SK-N-SH (cell line): ENCODE measurements at regions not wholly inside any gene's neighbourhood (a gene's known extent, or its start where the extent isn't known, plus 50 kb on each side); places are given as distances from the start of the nearest gene placed in this dataset.

Experiments used
- CTCF ChIA-PET: fragments of 300-600, 350-600 bp; formaldehyde crosslinking; extraction: SDS; loops from one replicate; lab custom pipeline; 2021; lab: Yijun Ruan, JAX
- POLR2A ChIA-PET: fragments of 350-600 bp; sonication (Branson Sonifier 250); formaldehyde crosslinking; extraction: SDS; loops from one replicate; lab custom pipeline; 2020; ENCODE audit warnings: antibody characterized with exemption, inconsistent platforms; lab: Yijun Ruan, JAX
- DNase-seq: peaks from one replicate; pipeline ENCODE4 v3.0.0; 2012
- H2AFZ ChIP-seq: fragments of 200-600 bp; sonication (generic); 2 replicates; pipeline ENCODE4 v1.8.1; 2016; ENCODE audit warnings: antibody characterized with exemption, mild to moderate bottlenecking, low read depth
- H3F3A ChIP-seq: fragments of 200-600 bp; sonication (generic); replicated peaks from 2 replicates; pipeline ENCODE3; 2016; ENCODE audit warnings: antibody characterized with exemption, mild to moderate bottlenecking; ENCODE audit not compliant: insufficient read depth
- H3K27ac ChIP-seq, 2 experiments: fragments of 200-500 bp in 1 of 2; fragments of 200-600 bp in 1 of 2; sonication (Bioruptor generic) in 1 of 2; sonication (generic), shearing (Covaris generic) in 1 of 2; 2 replicates each; pipeline versions ENCODE4 v1.5.1 to v1.6.1; 2014 to 2016; ENCODE audit warnings: low read depth in 2 of 2, inconsistent platforms in 1 of 2, low read length in 1 of 2, mild to moderate bottlenecking in 1 of 2, mixed read lengths in 1 of 2
- H3K27me3 ChIP-seq: fragments of 200-600 bp; sonication (generic), shearing (Covaris generic); 2 replicates; pipeline ENCODE4 v1.6.1; 2016; ENCODE audit warnings: mixed run types; ENCODE audit not compliant: insufficient read depth
- H3K36me3 ChIP-seq, 2 experiments: fragments of 200-500 bp in 1 of 2; fragments of 200-600 bp in 1 of 2; sonication (Bioruptor generic) in 1 of 2; sonication (generic) in 1 of 2; replicated peaks in 1 of 2; 2 replicates each; pipeline versions ENCODE3 to v1.5.1; 2014 to 2016; ENCODE audit warnings: low read length in 1 of 2, mild to moderate bottlenecking in 1 of 2; ENCODE audit not compliant: insufficient read depth in 2 of 2, control insufficient read depth in 1 of 2
- H3K4me1 ChIP-seq, 2 experiments: fragments of 200-500 bp in 1 of 2; fragments of 200-600 bp in 1 of 2; sonication (Bioruptor generic) in 1 of 2; sonication (generic), shearing (Covaris generic) in 1 of 2; 2 replicates each; pipeline versions ENCODE4 v1.5.1 to v1.6.1; 2014 to 2016; ENCODE audit warnings: low read depth in 1 of 2, low read length in 1 of 2, mixed run types in 1 of 2; ENCODE audit not compliant: insufficient read depth in 2 of 2, control insufficient read depth in 1 of 2
- H3K4me2 ChIP-seq: fragments of 200-600 bp; sonication (generic), shearing (Covaris generic); 2 replicates; pipeline ENCODE4 v1.6.1; 2017; ENCODE audit warnings: mixed run types
- H3K4me3 ChIP-seq, 2 experiments: fragments of 200-500 bp in 1 of 2; fragments of 200-600 bp in 1 of 2; sonication (Bioruptor generic) in 1 of 2; sonication (generic), shearing (Covaris generic) in 1 of 2; 2 replicates each; pipeline versions ENCODE4 v1.5.1 to v1.8.1; 2014 to 2016; ENCODE audit warnings: low read depth in 2 of 2, inconsistent platforms in 1 of 2, low read length in 1 of 2, mild to moderate bottlenecking in 1 of 2, mixed read lengths in 1 of 2, moderate library complexity in 1 of 2
- H3K79me2 ChIP-seq: fragments of 200-600 bp; sonication (generic); 2 replicates; pipeline ENCODE4 v1.8.1; 2017; ENCODE audit warnings: mild to moderate bottlenecking; ENCODE audit not compliant: insufficient read depth
- H3K9ac ChIP-seq: fragments of 200-600 bp; sonication (generic); 2 replicates; pipeline ENCODE4 v1.6.1; 2017; ENCODE audit warnings: mixed run types
- H3K9me2 ChIP-seq: fragments of 200-600 bp; sonication (generic); 2 replicates; pipeline ENCODE4 v1.6.1; 2017; ENCODE audit warnings: mixed run types
- H3K9me3 ChIP-seq: fragments of 200-600 bp; sonication (generic); 2 replicates; pipeline ENCODE4 v1.6.1; 2017; ENCODE audit warnings: mixed run types, mild to moderate bottlenecking, moderate library complexity
- H4K20me1 ChIP-seq: fragments of 200-600 bp; sonication (generic); 2 replicates; pipeline ENCODE4 v1.6.1; 2017; ENCODE audit warnings: mild to moderate bottlenecking, mixed run types; ENCODE audit not compliant: insufficient read depth
- CHD2 ChIP-seq: fragments of 150-350 bp; IDR thresholded peaks from 2 replicates; pipeline ENCODE4 v1.6.1; 2018; ENCODE audit warnings: low read length; ENCODE audit not compliant: partially characterized antibody
- EP300 ChIP-seq, 2 experiments: IDR thresholded peaks; 2 replicates each; pipeline versions ENCODE4 v1.4.0 to v1.6.1; 2012; ENCODE audit warnings: borderline replicate concordance in 1 of 2, low read depth in 1 of 2, low read length in 1 of 2
- EZH2phosphoT487 ChIP-seq: fragments of 200-600 bp; sonication (generic); IDR thresholded peaks from 2 replicates; pipeline ENCODE4 v1.6.1; 2017; ENCODE audit warnings: low read depth, mixed run types, mild to moderate bottlenecking, antibody characterized with exemption, moderate library complexity, borderline replicate concordance
- FOSL2 ChIP-seq: IDR thresholded peaks from 2 replicates; pipeline ENCODE4 v1.4.0; 2012; ENCODE audit warnings: low read depth, mild to moderate bottlenecking, moderate library complexity, borderline replicate concordance
- FOXJ3 ChIP-seq: sonication (generic); formaldehyde crosslinking; IDR thresholded peaks from 2 replicates; pipeline ENCODE4 v1.5.1; 2020; ENCODE audit warnings: mild to moderate bottlenecking, missing genetic modification reagents
- FOXM1 ChIP-seq: IDR thresholded peaks from 2 replicates; pipeline ENCODE4 v1.4.0; 2012; ENCODE audit warnings: low read depth, mild to moderate bottlenecking
- GABPA ChIP-seq: IDR thresholded peaks from 2 replicates; pipeline ENCODE4 v1.4.0; 2012; ENCODE audit warnings: low read depth, mild to moderate bottlenecking
- GATA2 ChIP-seq: sonication (generic); formaldehyde crosslinking; IDR thresholded peaks from 2 replicates; pipeline ENCODE4 v1.5.0; 2020; ENCODE audit warnings: mild to moderate bottlenecking, missing genetic modification reagents
- MEF2A ChIP-seq: IDR thresholded peaks from 2 replicates; pipeline ENCODE4 v1.4.0; 2012; ENCODE audit warnings: low read depth, borderline replicate concordance
- MXI1 ChIP-seq: IDR thresholded peaks from 2 replicates; pipeline ENCODE4 v1.6.1; 2012; ENCODE audit warnings: mild to moderate bottlenecking, low read depth, low read length, improper control_type of control experiment
- NRF1 ChIP-seq: IDR thresholded peaks from 2 replicates; pipeline ENCODE4 v1.6.1; 2012; ENCODE audit warnings: low read depth, mild to moderate bottlenecking, low read length
- POLR2AphosphoS5 ChIP-seq: IDR thresholded peaks from 2 replicates; pipeline ENCODE4 v1.6.1; 2012; ENCODE audit warnings: low read depth, low read length
- RAD21 ChIP-seq: IDR thresholded peaks from 2 replicates; pipeline ENCODE4 v1.6.1; 2012; ENCODE audit warnings: mild to moderate bottlenecking, low read length
- RFX5 ChIP-seq: IDR thresholded peaks from 2 replicates; pipeline ENCODE4 v1.6.1; 2012; ENCODE audit warnings: mild to moderate bottlenecking, improper control_type of control experiment, low read length
- SIN3A ChIP-seq: IDR thresholded peaks from 2 replicates; pipeline ENCODE4 v1.6.1; 2012; ENCODE audit warnings: low read depth, mild to moderate bottlenecking, low read length, moderate library complexity, borderline replicate concordance
- TAF1 ChIP-seq: IDR thresholded peaks from 2 replicates; pipeline ENCODE4 v1.6.1; 2012; ENCODE audit warnings: low read depth, mild to moderate bottlenecking, low read length, moderate library complexity, borderline replicate concordance
- TEAD4 ChIP-seq: IDR thresholded peaks from 2 replicates; pipeline ENCODE4 v1.4.0; 2012; ENCODE audit warnings: mild to moderate bottlenecking, borderline replicate concordance; ENCODE audit not compliant: insufficient read depth
- YY1 ChIP-seq: IDR thresholded peaks from 2 replicates; pipeline ENCODE4 v1.4.0; 2012; ENCODE audit warnings: low read depth, mild to moderate bottlenecking
- WGBS: methylation state at CpG from one replicate; pipeline ENCODE4 v1.1.6; 2017; ENCODE audit warnings: low lambda C conversion rate; 5-methylcytosine and 5-hydroxymethylcytosine counted together
- TF ChIP-seq, protein P1 (sequence below): IDR thresholded peaks from 2 replicates; pipeline ENCODE4 v1.6.1; 2012; ENCODE audit warnings: mild to moderate bottlenecking, low read depth, low read length, moderate library complexity
- TF ChIP-seq, protein P2 (sequence below): IDR thresholded peaks from 2 replicates; pipeline ENCODE4; 2012
- TF ChIP-seq, protein P3 (sequence below): fragments of 150-350 bp; IDR thresholded peaks from 2 replicates; pipeline ENCODE4 v1.6.1; 2016; ENCODE audit warnings: mild to moderate bottlenecking, low read depth, low read length

DNA sequence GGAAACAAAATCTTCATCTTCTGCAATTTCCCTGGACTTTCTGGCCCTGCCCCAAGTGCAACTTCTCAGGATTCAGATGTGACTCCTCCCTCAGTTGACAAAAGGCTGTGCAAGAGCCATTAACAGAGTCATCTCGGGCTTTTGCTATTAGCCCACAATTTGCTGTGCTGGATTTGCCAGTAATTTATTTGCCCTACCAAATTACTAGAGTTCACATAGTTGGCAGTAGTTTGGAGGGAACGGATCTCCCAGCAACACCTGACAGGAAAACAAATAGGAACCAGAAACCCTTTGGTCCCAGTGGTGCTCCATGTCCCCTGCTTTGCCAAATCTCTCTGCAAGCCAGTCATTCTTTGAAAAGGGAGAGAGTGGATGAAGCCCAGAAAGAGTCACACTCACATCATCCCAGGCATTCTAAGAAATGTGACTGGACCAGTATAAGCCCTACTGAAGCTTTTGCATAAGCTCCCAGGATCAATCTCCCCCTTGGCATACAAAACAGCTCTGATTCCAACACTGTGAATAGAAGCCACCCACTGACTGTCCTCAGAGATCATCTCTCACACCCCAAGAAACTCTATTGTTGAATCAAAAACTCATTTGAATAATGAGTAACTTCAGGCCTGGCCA lies 350.1 kb upstream of the NBEA start:
- H3K9me3 ChIP-seq = no peaks in the 10 kb centered on the region
- no peaks in the 10 kb centered on the region for H3K4me1 ChIP-seq
- H3K27ac ChIP-seq = no peak overlapping the region
- CTCF ChIA-PET = no interaction called here
- H4K20me1 ChIP-seq = no peaks in the 10 kb centered on the region
- H3K79me2 ChIP-seq = no peaks in the 10 kb centered on the region
- no peak for TF ChIP-seq FOSL2
- no peak for TF ChIP-seq NRF1
- TF ChIP-seq, protein P1, sequence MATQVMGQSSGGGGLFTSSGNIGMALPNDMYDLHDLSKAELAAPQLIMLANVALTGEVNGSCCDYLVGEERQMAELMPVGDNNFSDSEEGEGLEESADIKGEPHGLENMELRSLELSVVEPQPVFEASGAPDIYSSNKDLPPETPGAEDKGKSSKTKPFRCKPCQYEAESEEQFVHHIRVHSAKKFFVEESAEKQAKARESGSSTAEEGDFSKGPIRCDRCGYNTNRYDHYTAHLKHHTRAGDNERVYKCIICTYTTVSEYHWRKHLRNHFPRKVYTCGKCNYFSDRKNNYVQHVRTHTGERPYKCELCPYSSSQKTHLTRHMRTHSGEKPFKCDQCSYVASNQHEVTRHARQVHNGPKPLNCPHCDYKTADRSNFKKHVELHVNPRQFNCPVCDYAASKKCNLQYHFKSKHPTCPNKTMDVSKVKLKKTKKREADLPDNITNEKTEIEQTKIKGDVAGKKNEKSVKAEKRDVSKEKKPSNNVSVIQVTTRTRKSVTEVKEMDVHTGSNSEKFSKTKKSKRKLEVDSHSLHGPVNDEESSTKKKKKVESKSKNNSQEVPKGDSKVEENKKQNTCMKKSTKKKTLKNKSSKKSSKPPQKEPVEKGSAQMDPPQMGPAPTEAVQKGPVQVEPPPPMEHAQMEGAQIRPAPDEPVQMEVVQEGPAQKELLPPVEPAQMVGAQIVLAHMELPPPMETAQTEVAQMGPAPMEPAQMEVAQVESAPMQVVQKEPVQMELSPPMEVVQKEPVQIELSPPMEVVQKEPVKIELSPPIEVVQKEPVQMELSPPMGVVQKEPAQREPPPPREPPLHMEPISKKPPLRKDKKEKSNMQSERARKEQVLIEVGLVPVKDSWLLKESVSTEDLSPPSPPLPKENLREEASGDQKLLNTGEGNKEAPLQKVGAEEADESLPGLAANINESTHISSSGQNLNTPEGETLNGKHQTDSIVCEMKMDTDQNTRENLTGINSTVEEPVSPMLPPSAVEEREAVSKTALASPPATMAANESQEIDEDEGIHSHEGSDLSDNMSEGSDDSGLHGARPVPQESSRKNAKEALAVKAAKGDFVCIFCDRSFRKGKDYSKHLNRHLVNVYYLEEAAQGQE = no peak
- no peak for TF ChIP-seq GABPA
- TF ChIP-seq RFX5 = no peak
- no peak for TF ChIP-seq SIN3A
- no peak for TF ChIP-seq POLR2AphosphoS5
- TF ChIP-seq MXI1 = no peak
- TF ChIP-seq RAD21 = no peak
- TF ChIP-seq EZH2phosphoT487 = no peak
- TF ChIP-seq, protein P2, sequence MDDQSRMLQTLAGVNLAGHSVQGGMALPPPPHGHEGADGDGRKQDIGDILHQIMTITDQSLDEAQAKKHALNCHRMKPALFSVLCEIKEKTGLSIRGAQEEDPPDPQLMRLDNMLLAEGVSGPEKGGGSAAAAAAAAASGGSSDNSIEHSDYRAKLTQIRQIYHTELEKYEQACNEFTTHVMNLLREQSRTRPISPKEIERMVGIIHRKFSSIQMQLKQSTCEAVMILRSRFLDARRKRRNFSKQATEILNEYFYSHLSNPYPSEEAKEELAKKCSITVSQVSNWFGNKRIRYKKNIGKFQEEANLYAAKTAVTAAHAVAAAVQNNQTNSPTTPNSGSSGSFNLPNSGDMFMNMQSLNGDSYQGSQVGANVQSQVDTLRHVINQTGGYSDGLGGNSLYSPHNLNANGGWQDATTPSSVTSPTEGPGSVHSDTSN = no peak
- H3F3A ChIP-seq = no peaks in the 10 kb centered on the region
- H2AFZ ChIP-seq = no peak overlapping the region
- no peaks in the 10 kb centered on the region for H3K36me3 ChIP-seq
- no peak overlapping the region for H3K4me2 ChIP-seq
- no peak for DNase-seq
- 71% methylated on average over 2 of the region's 2 CpGs for WGBS
- no peaks in the 10 kb centered on the region for H3K9me2 ChIP-seq
- POLR2A ChIA-PET = no interaction called here
- H3K4me3 ChIP-seq = no peak overlapping the region
- H3K27me3 ChIP-seq = no peaks in the 10 kb centered on the region
- no peak overlapping the region for H3K9ac ChIP-seq

DNA sequence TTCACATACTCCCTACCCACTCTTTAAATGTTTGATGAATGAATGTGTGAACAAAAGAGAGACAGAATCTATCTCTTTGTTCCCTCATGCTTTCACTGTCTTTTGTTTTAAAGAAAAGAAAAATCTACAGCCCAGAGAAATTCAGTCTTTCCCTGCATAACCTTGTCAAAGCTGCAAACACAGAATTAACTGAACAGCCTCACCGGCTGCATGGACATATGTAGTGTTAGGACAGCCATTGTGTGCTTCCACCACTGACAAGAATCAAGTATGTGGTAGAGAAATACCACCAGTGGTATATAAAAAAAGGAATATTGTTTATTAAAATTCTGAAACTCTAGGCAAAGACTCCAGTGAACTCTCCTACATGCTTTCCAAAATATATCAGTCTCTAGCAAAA lies 348.4 kb upstream of the NBEA start:
- Histone ChIP-seq H3K9ac (no peak overlapping the region), H3K79me2 (no peaks in the 10 kb centered on the region), H3K9me2 (no peaks in the 10 kb centered on the region), H3K4me3 (no peak overlapping the region), H4K20me1 (no peaks in the 10 kb centered on the region), H3F3A (no peaks in the 10 kb centered on the region), H3K4me2 (no peak overlapping the region), H3K9me3 (no peaks in the 10 kb centered on the region), H3K27me3 (no peaks in the 10 kb centered on the region), H3K36me3 (no peaks in the 10 kb centered on the region), H2AFZ (no peak overlapping the region), H3K27ac (no peak overlapping the region), H3K4me1 (no peaks in the 10 kb centered on the region)
- no peak for DNase-seq
- POLR2A ChIA-PET = no interaction called here
- WGBS = 71% methylated on average over 1 of the region's 1 CpG
- CTCF ChIA-PET = no interaction called here
- no peak for TF ChIP-seq FOXJ3 (CRISPR knock-in tag)
- no peak for TF ChIP-seq SIN3A
- TF ChIP-seq CHD2 = no peak
- TF ChIP-seq MEF2A = no peak
- TF ChIP-seq YY1 = no peak
- no peak for TF ChIP-seq TEAD4
- TF ChIP-seq GATA2 (CRISPR knock-in tag) = no peak
- TF ChIP-seq EP300 (IDR thresholded peaks at IDR 0.05; ENCODE audit: borderline replicate concordance in 1 of 2, low read depth in 1 of 2, low read length in 1 of 2) = no peak
- TF ChIP-seq, protein P3, sequence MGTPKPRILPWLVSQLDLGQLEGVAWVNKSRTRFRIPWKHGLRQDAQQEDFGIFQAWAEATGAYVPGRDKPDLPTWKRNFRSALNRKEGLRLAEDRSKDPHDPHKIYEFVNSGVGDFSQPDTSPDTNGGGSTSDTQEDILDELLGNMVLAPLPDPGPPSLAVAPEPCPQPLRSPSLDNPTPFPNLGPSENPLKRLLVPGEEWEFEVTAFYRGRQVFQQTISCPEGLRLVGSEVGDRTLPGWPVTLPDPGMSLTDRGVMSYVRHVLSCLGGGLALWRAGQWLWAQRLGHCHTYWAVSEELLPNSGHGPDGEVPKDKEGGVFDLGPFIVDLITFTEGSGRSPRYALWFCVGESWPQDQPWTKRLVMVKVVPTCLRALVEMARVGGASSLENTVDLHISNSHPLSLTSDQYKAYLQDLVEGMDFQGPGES = no peak
- no peak for TF ChIP-seq POLR2AphosphoS5
- no peak for TF ChIP-seq TAF1
- TF ChIP-seq MXI1 = no peak
- no peak for TF ChIP-seq FOXM1
